Mucosa of descending colon (tissue), 3 donors: ENCODE measurements at regions not wholly inside any gene's neighbourhood (a gene's known extent, or its start where the extent isn't known, plus 50 kb on each side); places are given as distances from the start of the nearest gene placed in this dataset.
A peak's percentile ranks its signal among the peaks of the same experiment; 100 is the strongest.

ENCODE experiments used
- ATAC-seq: fragments of 200-7000 bp; cut with Tn5 transposase; one replicate; pipeline ENCODE4 v1.9.1; 2020; ENCODE audit warnings: mild to moderate bottlenecking, moderate library complexity
- DNase-seq, 3 donors: peaks; one replicate each; pipeline ENCODE4 v3.0.0-alpha.2; 2020
- H3K36me3 ChIP-seq: fragments of 200-600 bp; one replicate; pipeline ENCODE4 v1.8.0; 2021; ENCODE audit warnings: low read depth, mild to moderate bottlenecking
- H3K4me1 ChIP-seq: fragments of 200-600 bp; one replicate; pipeline ENCODE4 v1.8.0; 2021; ENCODE audit warnings: low read depth, mild to moderate bottlenecking
- H3K4me3 ChIP-seq: fragments of 200-600 bp; one replicate; pipeline ENCODE4 v1.8.0; 2021; ENCODE audit warnings: mild to moderate bottlenecking
- H3K9me3 ChIP-seq: fragments of 200-600 bp; one replicate; pipeline ENCODE4 v1.8.0; 2021; ENCODE audit warnings: mild to moderate bottlenecking
- CTCF ChIP-seq: fragments of 200-600 bp; IDR thresholded peaks from one replicate; pipeline ENCODE4 v1.8.0; 2022; ENCODE audit warnings: antibody characterized with exemption, mild to moderate bottlenecking
- intact Hi-C, 2 donors: fragments of 100-400 bp; cut with DNase I in 1 of 2; cut with micrococcal nuclease in 1 of 2; formaldehyde crosslinking; loops; one replicate each; pipeline versions ENCODE4 v1.11.0 to v1.11.1; 2022; cut with DNase I, micrococcal nuclease
- donor health status: DM: no; HTN: no; CAD: no; lungs with moderate emphysema.
- donor health status: DM: no; HTN: no; CAD: no.
- donor health status: DM: no; HTN: yes; CAD: no.

- Histone ChIP-seq H3K9me3 (no peaks in the 10 kb centered on the region), H3K36me3 (no peaks in the 10 kb centered on the region), H3K4me1 (no peaks in the 10 kb centered on the region), H3K4me3 (no peak overlapping the region)
- intact Hi-C loops, result no loop called here
- DNase-seq (no peak), ATAC-seq (no peak)
- no peak for TF ChIP-seq CTCF
Observed at GRCh38 chr16:51399908-51400670, 249.0 kb upstream of the SALL1 start.

DNA sequence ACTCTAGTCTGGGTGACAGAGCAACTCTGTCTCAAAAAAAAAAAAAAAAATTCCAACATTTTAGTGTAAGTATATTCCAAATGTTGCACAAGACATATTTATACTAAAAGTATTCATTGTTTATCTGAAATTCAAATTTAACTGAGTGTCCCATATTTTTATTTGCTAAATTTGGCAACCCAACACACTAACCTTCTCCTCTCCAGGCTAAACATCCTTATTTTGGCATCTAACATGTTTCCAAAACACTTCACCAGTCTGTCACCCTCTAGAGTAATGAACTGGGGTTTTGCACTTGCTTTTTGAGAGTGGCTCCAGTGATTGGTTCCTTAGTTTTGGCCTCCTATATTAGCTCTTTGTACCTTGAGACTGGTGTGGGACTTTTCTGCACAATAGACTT, 243.4 kb upstream of the SALL1 start:
- H3K4me1 ChIP-seq, result no peaks in the 10 kb centered on the region
- H3K9me3 ChIP-seq, result no peaks in the 10 kb centered on the region
- no peak for DNase-seq
- ATAC-seq, result no peak
- H3K4me3 ChIP-seq, result no peak overlapping the region
- no peak for TF ChIP-seq CTCF
- intact Hi-C loops, result no loop called here
- no peaks in the 10 kb centered on the region for H3K36me3 ChIP-seq

DNA sequence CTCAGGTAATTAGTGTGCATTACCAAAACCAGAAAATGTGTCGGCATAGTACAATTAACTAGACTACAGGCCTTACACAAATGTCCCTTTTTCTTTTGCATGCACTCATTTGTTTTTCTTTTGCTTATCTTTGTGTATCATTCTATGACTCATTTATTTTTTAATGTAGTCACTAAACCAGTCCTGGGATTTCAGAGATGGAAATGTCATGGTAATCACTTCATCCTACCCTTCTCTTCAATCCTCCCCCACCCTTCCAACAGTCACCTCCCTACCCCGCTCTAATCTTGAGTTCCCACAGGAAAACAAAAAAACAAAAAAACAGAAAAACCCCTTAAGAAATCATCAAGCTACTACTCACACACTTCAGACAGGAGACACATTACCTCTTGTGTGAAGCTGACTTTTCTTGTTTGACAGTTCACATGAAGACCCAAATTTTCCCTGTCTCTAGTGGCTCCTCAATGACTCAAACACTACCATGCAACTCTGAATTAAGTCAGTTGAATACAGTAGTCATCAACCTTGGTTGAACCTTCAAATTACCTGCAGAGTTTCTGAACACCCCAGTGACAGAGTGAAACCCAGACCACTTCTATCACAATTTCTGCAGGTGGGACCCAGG, 242.4 kb upstream of the SALL1 start:
- TF ChIP-seq CTCF, result no peak
- ATAC-seq, result no peak
- intact Hi-C loops, result no loop called here

GRCh38 chr16:51392521-51393187, 241.6 kb upstream of the SALL1 start:
- intact Hi-C loops, result no loop called here
- DNase-seq, result peak in 1 of 3 donors; percentile 8
- TF ChIP-seq CTCF, result no peak

More for the DNA sequence above, 242.4 kb upstream of the SALL1 start:
- Histone ChIP-seq H3K4me1 (no peaks in the 10 kb centered on the region), H3K4me3 (no peak overlapping the region), H3K9me3 (no peaks in the 10 kb centered on the region), H3K36me3 (no peaks in the 10 kb centered on the region)
- no peak for DNase-seq

DNA sequence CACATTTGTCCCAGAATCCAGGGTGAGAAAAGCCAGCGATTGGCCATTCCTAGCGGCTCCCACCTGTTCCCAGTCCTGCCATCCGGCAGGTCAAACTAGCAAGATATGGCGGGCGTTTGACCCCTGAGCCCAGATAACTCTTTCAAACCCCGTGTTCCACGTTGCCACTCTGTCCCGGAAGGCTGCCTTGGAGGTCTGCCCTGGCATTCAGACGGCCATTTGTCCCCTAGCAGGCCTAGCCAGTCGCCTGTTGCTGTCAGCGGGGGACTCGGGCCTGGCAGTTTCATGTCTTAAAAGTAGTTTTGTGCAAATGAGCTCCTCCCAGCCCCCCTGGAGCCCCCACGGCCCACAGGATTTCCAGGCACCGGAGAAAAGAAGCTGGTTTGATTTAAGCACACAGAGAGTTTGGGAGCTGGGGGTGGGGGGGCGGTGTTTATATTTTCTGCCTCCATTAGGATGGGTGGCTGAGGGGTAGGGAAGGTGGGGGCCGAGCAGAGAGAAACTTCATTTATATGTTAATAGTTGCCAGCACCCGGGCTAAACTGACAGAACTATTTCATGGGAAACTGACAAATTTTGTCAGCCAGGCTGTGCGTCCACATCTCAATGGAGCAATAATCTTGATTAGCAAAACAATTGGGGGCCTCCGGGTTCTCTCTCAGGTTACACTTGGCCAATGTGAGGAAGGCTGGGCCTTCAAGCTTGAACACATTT, 240.9 kb upstream of the SALL1 start:
- DNase-seq, result no peak
- H3K36me3 ChIP-seq, result no peaks in the 10 kb centered on the region
- no peak overlapping the region for H3K4me3 ChIP-seq
- TF ChIP-seq CTCF, result no peak
- H3K9me3 ChIP-seq, result no peaks in the 10 kb centered on the region
- no peaks in the 10 kb centered on the region for H3K4me1 ChIP-seq
- no peak for ATAC-seq
- intact Hi-C loops, result no loop called here

More at GRCh38 chr16:51392521-51393187, 241.6 kb upstream of the SALL1 start:
- Histone ChIP-seq H3K36me3 (no peaks in the 10 kb centered on the region), H3K9me3 (no peaks in the 10 kb centered on the region), H3K4me1 (no peaks in the 10 kb centered on the region), H3K4me3 (no peak overlapping the region)
- ATAC-seq, result no peak
